GM19043 (cell line): ENCODE measurements at regions not wholly inside any gene's neighbourhood (a gene's known extent, or its start where the extent isn't known, plus 50 kb on each side); places are given as distances from the start of the nearest gene placed in this dataset.

Experiments used
- ATAC-seq: cut with Tn5 transposase; IDR thresholded peaks from one replicate; pipeline ENCODE4 v1.9.1; 2021; ENCODE audit warnings: low read depth; ENCODE audit not compliant: unreplicated experiment

GRCh38 chr16:80028581-80029380 is 428.2 kb upstream of the MAF start:
- ATAC-seq: no peak

- peak; percentile 52 for ATAC-seq
Measured at GRCh38 chr16:80027007-80027965, 426.7 kb upstream of the MAF start.

GRCh38 chr16:80025236-80025635 is 424.7 kb upstream of the MAF start:
- ATAC-seq: no peak

- no peak for ATAC-seq
Measured at GRCh38 chr16:80024443-80024842, 423.9 kb upstream of the MAF start.

GRCh38 chr16:80023865-80024264 is 423.3 kb upstream of the MAF start:
- no peak for ATAC-seq

GRCh38 chr16:80019395-80019794 is 418.9 kb upstream of the MAF start:
- no peak for ATAC-seq

- no peak for ATAC-seq
Measured at GRCh38 chr16:80018466-80018865, 417.9 kb upstream of the MAF start.

GRCh38 chr16:80016731-80017326 is 416.3 kb upstream of the MAF start:
- ATAC-seq: no peak

GRCh38 chr16:80015566-80015965 is 415.0 kb upstream of the MAF start:
- no peak for ATAC-seq

GRCh38 chr16:80014241-80014939 is 413.9 kb upstream of the MAF start:
- no peak for ATAC-seq

- no peak for ATAC-seq
Measured at GRCh38 chr16:80012586-80012985, 412.0 kb upstream of the MAF start.

- ATAC-seq: no peak
Measured at GRCh38 chr16:80009971-80010659, 409.6 kb upstream of the MAF start.

GRCh38 chr16:80008857-80009256 is 408.3 kb upstream of the MAF start:
- ATAC-seq: no peak

GRCh38 chr16:80007231-80007630 is 406.7 kb upstream of the MAF start:
- no peak for ATAC-seq

GRCh38 chr16:80006241-80007215 is 406.0 kb upstream of the MAF start:
- no peak for ATAC-seq

- ATAC-seq: no peak
Measured at GRCh38 chr16:80004113-80004512, 403.6 kb upstream of the MAF start.

GRCh38 chr16:80002261-80002660 is 401.7 kb upstream of the MAF start:
- ATAC-seq: no peak

- ATAC-seq: no peak
Measured at GRCh38 chr16:79998143-79998542, 397.6 kb upstream of the MAF start.

GRCh38 chr16:79997257-79997656 is 396.7 kb upstream of the MAF start:
- no peak for ATAC-seq
